Tongue (tissue), 1 donor: ENCODE measurements at regions not wholly inside any gene's neighbourhood (a gene's known extent, or its start where the extent isn't known, plus 50 kb on each side); places are given as distances from the start of the nearest gene placed in this dataset.

Source experiments
- DNase-seq: peaks from one replicate; pipeline ENCODE4 v3.0.0-alpha.2; 2015

DNA sequence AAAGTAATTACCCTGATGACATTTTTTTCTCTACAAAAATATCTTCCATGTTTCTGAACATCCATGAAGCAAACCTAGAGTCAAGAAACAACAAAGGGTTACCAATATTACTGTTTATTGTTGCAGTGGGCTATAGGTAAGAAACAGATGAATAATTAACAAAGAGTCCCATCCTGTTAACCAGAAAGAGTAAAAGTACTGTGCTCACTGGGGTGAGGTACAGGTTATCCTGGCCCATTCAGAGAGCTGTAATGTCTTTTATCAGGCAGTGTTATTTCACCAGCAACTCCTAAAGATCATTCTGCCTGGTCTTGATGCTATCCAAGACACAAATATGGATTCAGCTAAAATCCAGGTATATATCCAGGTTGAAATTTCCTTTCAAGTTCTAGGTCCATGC, 754.9 kb downstream of the SATB2 start:
- DNase-seq = no peak

DNA sequence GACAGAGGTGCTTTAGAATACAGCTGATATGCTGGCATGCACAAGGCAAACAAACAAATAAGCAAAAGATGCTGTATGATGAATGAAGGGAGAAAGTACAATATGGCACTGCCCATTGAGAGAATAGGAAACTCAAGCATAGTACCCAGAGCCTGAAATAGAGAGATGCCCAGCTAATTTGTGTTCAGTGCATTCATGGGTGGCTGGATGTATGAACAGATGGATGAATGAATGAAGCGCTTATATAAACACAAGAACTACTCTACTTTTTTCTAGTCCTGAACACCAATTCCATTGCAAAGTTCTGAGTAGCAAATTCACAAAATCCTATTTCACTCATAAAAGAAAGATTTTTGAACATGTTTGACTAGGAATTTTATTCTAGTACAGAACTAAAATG, 756.3 kb downstream of the SATB2 start:
- no peak for DNase-seq

DNA sequence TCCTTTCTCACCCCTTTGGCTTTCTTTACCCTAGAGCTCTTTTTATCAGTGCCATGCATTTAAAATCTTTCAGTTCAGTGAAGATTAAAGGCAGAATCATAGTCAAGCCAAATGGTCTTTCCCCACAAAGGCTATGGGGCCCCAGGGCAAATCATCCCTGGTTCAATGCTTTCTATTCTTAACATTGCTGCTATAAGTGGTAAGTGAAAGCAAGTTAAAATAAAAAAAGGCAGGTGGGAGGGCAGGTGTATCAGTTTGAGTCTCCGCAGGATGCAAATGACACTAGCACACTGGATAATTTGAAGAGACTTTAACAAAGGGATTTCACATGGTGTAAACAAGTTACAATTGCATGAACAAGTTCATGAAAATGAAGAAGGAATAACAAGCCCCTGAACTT, 757.4 kb downstream of the SATB2 start:
- no peak for DNase-seq

DNA sequence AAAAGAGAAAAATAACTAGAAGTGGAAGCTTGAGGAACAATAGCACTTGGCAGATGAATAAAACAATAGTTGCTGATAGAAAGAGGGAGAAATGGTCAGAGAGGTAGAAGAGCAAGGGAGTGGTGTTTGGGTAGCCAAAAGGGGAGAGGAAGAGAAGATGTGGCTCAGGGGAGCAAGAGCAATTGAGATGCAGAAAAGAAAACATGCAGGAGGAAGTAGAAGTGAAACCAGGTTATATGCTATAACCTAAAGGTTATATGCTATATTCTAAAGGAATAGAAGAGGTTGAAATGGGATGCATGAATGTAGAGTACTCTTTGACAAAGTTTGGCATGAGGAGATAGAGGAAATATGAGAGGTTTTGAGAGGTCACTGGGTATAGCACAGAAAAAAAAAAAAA, 759.5 kb downstream of the SATB2 start:
- DNase-seq = no peak

DNA sequence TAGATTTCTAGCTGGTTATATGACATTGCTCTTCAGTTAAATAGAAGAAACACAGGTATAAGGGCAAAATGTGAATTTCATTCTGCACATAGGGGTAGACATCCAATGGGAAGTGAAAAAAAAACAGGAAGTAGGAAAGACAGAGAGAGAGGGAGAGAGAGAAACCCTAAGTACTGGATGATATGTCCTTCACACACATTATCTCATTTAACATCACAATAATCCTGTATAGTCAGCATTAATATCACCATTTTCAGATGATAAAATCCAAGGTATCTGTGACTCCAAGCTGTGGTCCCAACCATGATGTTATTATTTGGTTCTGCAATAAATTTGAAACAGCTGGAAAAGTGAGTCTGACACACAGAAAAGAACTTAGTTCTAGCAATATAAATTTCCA, 759.9 kb downstream of the SATB2 start:
- no peak for DNase-seq

DNA sequence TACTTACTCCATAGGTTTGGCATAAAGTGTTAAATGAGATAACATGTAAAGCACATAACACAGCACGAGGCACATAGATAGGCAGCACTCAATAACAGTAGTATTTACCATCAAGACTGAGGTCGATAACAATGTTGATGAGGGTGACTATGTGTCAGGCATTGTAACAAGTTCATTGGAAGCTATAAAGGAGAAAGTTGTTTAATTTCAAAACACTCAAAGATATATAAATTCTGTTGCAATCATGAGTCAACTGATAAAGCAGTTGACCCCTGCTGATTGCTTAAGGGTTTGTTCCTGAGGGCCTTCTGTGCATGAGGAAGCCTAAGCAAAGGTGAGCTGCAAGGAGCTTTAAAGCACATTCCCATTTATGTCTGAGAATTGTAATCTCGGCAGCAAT, 760.5 kb downstream of the SATB2 start:
- DNase-seq = no peak

DNA sequence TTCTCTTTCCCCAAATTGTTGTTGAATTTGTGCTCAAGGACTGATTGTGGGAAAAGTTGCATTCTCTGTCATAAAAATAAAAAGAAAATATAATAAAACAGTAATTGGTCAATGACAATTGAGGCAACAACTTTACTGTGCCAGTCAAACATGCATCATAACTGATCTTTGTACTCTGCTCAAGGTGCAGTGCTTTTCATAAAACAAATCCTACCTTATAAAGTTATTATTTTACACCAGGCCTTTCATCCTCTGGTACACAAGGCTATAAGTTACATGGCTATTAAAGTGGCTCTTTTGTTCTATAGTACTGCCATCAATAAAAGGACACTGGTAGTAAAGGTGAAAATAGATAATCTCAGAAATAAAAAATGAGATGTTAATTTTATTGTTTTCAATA, 761.9 kb downstream of the SATB2 start:
- no peak for DNase-seq

DNA sequence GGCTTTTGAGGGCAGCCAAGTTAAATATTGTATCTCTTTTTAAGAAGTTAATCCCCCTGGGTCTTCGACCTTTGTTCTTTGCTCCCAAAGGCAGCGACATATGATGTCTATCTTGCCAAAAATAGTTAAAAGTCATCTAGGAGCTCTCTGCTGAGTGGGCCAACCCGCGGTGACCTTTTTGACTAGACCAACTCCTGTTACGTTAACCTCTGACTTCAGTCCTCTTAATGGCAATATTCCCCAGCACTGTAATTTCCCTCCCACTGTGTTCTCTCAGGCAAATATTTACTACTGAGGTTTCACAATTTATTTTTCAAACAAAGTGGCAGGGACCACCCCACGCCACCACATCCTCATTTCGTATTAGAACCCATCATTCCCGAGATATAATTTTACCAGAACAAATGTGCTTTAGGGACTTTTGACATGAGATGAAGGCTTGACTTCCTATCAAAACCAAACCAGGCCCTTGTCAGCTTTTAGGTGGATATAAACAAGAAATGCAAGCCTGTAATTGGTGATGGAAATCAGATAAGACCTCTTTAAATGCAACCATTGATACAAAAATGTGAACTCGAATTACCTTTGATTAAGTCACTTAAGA, 764.7 kb downstream of the SATB2 start:
- DNase-seq = no peak

DNA sequence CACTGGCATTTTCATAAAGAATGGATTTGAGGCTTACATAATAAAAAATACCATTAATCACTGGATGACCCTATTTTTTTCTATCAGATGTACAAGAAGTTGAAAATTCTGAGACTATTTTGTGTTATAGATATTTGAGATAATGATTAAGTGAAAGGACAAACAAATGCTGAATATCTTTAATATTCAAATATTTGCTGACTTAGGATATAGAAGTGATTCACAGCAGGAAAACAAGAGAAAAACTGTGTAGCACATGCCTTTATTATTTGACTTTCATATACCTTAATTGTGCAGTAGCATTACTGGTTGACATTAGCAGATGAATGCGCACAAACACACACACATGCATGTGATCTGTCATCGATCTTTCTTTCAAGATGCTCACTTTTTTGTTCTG, 766.5 kb downstream of the SATB2 start:
- DNase-seq = no peak

DNA sequence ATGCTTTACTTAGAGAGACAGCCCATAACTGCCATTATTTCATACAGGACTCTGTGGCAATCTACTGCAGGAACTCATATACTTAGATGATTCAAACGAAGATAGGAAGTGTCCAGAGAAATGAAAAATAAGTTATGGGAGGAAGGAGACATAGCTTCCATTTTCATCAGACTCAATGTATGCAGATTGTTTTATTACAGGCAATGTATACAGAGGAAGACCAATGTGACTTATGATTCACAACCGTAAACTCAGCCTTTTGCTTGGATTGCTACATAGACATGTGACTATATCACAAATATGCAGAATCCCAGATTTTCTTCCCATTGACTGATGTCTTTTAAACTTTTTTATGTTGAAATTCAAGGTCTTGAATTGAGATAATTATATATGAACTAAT, 793.4 kb downstream of the SATB2 start:
- no peak for DNase-seq

DNA sequence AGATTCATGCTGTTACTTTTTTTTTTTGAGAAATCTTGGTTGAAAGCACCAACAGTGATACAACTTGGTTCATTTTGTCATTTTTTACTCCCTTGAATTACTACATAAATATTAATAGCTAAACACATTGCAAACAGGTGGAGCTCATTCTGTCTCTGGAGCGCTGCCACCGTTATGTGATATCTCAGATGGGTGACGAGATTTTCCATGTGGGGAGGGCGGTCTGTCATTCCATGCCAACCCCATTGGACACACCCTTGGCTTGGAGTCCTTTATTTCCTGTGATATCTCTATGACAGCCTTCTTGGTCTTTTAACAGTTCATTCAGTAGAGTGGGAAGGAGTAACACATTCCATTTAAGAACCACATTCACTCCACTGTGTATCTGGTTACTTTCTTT, 794.8 kb downstream of the SATB2 start:
- peak; percentile 92 for DNase-seq

DNA sequence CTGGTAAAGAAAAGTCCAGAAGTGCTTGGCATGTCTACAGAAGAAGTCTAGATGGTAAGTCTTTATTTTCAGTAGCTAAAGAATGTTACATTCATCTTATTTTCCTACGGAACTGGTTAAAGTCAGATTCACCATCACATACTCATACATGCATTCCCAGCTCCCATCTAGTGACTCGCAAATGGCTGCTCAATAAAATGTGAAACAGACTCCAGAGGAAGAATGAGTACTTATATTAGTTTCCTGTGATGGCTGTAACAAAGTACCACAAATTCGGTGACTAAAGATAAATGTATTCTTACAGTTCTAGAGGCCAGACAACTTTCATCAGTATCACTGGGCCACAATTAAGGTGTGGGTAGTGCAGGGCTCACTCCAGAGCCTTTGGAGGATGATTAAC, 797.2 kb downstream of the SATB2 start:
- DNase-seq = no peak

DNA sequence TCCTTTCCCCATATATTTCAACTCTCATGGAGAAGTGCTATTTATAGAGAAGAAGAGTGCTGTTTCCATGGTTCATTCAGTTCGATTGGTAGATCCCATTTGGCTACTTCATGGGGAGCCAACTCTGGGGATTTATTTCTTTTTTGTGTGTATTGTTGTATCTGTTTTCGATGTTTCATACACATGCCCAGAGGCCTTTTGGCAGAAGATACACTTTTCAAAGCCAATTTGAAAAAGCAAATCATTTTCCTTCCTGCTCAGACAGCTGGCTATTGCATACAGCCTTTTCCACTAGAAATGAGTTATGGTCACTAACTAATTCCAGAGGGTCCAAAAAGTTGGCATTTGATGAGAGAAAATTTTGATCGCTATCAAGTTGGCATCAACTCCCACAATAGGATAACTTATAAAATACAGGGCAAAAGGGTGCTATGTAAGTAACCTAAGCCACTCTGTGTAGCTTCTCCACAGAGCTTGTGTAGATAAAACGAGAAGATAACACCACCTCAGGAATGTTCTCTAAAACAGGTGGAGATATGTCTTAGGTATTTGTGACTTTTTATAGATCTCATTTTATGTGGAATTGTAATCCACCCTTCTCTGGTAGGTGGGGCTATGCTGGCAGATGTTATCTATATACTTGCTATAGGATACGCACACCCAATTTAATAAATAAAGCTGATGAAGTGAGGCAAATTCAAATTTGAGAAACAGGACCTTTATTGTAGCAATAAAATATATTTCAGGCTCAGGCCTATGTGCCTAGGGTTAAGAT, 798.5 kb downstream of the SATB2 start:
- DNase-seq = peak; percentile 70

DNA sequence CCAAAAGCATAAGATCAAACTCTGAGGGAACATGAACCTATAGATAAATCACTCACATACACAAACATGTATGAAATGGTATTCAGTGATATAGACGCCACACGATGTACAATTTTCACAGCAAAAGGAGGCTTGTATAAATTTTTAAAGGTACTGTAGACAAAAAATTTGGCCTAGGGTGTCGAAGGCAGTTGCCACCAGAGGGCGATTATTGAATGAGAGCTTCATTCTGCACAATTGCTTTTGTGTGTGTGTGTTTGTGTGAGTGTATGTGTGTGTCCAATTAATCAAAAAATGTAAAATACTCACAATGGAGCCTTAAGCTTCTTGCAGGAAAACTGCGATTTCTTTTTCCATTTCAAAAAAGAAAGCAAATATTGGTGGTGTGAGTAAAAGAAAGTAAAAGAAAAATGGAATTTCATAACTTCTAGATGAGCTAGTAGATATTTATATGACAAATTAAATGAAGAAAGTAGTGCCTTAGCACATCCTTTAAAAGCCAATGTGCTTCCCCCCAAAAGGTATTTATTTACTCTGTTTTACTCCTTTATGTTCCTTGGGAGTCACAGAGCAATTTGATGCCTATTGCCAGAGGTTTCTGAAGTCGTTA, 800.1 kb downstream of the SATB2 start:
- peak; percentile 40 for DNase-seq

DNA sequence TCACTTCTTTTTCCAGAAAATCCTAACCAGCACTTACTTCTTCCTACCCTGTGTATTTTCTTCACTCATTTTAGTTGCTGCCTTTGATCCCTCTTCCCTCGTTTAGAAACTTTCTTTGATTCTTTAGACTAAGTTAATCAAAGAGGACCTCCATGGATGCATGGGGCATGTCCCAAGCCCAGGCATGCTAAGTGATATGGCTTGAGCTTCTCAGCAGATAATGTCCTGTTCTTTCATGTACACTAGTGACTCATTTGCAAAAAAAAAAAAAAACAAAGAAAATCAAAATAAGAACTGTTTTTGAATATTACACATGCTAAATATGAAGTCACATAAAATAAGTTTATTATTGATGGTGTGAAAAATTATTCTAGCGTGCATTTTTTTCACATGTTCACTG, 800.9 kb downstream of the SATB2 start:
- DNase-seq = no peak

DNA sequence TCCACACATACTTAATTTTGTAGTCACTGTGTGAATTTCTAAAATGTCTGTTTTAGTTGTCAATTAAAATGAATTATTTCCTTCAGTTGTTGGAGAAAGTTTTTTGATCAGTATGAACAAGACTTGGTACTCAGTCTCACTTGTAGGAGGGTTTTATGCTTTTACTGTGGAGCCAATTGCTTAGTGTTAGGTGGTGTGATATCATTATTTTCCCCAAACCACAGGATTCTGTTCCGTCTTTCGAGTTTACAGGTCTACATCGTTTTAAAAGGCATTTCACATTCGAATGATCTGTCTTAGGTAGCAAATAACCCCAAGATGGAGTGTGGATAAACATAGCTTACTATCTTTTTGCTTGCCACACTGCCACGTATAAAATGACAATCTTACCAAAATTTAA, 803.1 kb downstream of the SATB2 start:
- no peak for DNase-seq

DNA sequence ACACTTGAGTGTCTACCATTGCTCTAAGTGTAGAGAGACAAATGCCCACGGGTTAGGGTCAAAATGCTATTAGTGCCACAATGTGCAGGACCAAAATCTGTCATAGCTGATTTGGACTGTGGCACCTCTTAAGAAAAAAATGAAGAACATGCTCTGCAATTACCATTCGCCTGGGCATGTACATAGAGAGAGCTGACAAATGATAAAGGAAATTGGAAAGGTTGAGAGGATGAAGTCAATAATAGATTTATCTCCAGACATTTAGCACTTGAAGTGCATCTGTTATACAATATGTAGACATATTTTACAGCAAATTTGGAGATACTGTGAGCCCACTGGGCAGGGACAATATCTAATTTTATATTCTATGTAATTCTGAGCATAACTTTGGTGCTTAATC, 804.4 kb downstream of the SATB2 start:
- no peak for DNase-seq

DNA sequence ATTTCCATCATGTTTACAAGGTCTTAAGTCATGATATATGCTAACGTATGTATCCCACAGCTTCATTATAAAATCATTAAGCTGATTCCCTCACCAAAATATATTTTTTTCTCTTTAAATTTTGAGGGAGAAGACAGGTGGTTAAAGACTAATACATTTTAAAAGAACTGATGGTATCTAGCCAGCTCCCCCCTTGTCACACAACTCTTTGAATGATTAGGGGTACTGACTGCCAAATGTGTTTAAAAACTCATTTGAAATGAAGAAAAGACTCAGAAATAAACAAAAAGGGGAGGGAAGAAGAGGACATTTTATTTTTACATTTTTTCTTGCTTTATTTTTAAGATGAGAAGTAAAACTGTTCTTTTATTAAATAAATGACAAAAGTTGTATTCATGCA, 805.3 kb downstream of the SATB2 start:
- DNase-seq = no peak

DNA sequence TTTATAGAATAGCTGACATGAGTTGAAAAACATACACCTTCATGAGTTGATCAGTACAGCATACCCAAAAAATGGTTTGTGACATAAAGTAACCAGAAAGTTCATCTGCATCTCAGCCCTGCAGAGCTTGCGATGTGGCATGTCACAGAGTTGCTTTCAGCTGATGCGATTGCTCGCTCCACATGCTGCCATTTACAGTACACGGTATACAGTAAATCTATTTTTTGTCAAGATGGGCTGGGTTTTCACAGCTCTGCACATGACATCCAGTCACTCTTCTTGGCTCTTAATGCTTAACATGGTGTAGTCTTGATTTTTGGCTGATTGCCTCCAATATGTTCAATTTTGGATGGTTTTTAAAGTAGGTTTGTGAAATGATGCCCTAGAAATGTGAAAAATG, 811.9 kb downstream of the SATB2 start:
- no peak for DNase-seq

DNA sequence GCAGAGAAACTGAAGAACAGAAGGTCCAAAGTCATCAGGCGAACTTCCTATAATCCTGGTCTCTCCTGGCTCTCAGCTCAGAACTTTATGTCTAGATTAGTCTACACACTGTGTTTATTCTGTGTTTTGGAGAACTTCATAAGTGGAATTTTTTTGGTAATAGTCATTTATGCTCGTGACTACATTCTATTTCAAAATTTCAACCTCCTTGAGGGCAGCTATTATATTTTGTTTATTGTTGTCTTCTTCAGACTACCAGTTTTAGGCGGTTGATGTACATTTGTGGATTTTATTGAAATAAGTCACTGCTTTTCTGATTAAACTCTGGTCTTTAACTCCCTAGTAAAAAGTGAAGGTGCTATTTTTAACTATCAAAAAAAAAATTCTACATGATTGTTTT, 816.6 kb downstream of the SATB2 start:
- no peak for DNase-seq

DNA sequence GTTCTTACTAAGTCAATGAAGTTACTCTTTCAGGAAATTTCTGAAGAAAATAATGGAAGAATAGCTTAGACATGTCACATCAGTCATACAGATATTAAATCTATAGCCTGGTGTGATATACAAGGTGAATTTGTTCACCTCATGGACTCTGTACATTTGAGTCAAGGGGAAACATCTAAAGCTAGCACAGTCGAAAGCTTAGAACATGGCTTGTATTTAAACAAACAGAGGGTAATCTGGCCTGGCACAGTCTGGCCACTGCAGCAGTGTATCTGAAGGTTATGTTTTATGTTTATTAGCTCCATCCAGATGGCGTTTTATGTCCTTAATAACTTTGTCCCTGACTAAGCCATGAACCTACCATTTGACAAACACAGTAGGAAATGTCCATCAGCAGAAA, 817.3 kb downstream of the SATB2 start:
- no peak for DNase-seq

DNA sequence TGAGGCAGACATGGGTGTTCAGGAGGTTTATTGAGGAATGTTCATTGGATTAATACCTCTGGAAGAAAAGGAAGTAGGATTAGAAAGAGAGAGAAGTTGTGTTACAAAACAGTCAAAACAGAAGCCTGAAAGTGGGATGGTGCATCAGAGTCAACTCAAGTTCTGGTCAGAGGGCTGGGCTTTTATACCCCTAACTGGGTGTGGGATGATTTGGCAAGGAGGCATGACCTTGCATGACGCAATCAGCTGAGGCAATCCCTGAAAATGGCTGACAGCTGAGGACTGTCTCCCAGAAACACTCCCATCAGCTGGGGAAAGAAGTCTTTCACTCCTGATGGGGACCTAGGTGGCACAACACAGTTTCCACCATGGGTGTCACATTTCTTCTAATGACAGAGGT, 818.2 kb downstream of the SATB2 start:
- no peak for DNase-seq

DNA sequence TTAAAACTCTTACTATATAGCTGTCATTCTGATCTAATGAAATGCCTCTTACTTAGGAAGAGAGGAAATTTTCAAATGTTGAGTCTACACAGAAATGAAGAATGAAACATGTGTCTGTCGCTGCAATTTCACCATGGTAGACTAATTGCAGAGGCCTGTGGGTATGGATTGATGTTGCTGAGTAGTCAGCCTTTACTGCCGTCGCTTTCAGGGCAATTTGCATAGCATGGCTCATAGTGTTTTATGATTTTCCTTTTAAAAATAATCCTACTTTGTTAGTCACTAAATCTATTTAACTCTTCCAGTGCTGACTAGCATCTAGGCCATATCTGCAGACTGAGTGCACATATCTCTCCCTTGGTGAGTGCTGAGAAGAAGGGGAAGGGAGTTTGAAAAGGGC, 819.2 kb downstream of the SATB2 start:
- DNase-seq = no peak

DNA sequence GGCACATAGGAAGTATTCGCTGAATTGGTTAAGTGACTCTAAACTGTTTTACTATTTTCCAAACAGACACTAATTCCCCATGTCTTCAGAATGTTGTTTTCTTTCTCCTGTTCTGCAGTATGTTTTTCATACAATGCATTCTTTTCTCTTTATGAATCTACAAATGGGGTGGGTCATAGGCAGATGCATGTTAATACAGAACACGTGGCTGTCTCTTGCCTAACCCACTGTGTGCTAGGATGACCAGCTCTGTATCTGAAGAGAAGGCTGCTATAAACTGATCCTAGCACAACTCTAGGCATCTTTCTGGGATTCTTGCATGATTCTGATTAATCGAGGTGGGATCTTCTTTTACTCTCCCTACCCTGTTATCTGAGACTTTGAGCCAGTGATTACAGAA, 826.0 kb downstream of the PLCL1 start:
- no peak for DNase-seq
